ENCODE measurements at regions not wholly inside any gene's neighbourhood (a gene's known extent, or its start where the extent isn't known, plus 50 kb on each side); places are given as distances from the start of the nearest gene placed in this dataset.

- TF ChIP-seq, protein P1, sequence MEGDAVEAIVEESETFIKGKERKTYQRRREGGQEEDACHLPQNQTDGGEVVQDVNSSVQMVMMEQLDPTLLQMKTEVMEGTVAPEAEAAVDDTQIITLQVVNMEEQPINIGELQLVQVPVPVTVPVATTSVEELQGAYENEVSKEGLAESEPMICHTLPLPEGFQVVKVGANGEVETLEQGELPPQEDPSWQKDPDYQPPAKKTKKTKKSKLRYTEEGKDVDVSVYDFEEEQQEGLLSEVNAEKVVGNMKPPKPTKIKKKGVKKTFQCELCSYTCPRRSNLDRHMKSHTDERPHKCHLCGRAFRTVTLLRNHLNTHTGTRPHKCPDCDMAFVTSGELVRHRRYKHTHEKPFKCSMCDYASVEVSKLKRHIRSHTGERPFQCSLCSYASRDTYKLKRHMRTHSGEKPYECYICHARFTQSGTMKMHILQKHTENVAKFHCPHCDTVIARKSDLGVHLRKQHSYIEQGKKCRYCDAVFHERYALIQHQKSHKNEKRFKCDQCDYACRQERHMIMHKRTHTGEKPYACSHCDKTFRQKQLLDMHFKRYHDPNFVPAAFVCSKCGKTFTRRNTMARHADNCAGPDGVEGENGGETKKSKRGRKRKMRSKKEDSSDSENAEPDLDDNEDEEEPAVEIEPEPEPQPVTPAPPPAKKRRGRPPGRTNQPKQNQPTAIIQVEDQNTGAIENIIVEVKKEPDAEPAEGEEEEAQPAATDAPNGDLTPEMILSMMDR (IDR thresholded peaks at IDR 0.05), result no peak
- no peak for TF ChIP-seq POLR2AphosphoS5 (IDR thresholded peaks at IDR 0.05; ENCODE audit: insufficient read depth in 1 of 2, low read depth in 1 of 2)
- no peak for TF ChIP-seq POLR2A (IDR thresholded peaks at IDR 0.05)
Measured at GRCh38 chr6:106750946-106751345, 121.6 kb downstream of the QRSL1 start.
